Mucosa of descending colon (tissue), 3 donors: ENCODE measurements at regions not wholly inside any gene's neighbourhood (a gene's known extent, or its start where the extent isn't known, plus 50 kb on each side); places are given as distances from the start of the nearest gene placed in this dataset.

Experiments used
- ATAC-seq: fragments of 200-7000 bp; cut with Tn5 transposase; one replicate; pipeline ENCODE4 v1.9.1; 2020; ENCODE audit warnings: mild to moderate bottlenecking, moderate library complexity
- DNase-seq, 3 donors: peaks; one replicate each; pipeline ENCODE4 v3.0.0-alpha.2; 2020
- H3K36me3 ChIP-seq: fragments of 200-600 bp; one replicate; pipeline ENCODE4 v1.8.0; 2021; ENCODE audit warnings: low read depth, mild to moderate bottlenecking
- H3K4me1 ChIP-seq: fragments of 200-600 bp; one replicate; pipeline ENCODE4 v1.8.0; 2021; ENCODE audit warnings: low read depth, mild to moderate bottlenecking
- H3K4me3 ChIP-seq: fragments of 200-600 bp; one replicate; pipeline ENCODE4 v1.8.0; 2021; ENCODE audit warnings: mild to moderate bottlenecking
- H3K9me3 ChIP-seq: fragments of 200-600 bp; one replicate; pipeline ENCODE4 v1.8.0; 2021; ENCODE audit warnings: mild to moderate bottlenecking
- intact Hi-C, 2 donors: fragments of 100-400 bp; cut with DNase I in 1 of 2; cut with micrococcal nuclease in 1 of 2; formaldehyde crosslinking; loops; one replicate each; pipeline versions ENCODE4 v1.11.0 to v1.11.1; 2022; cut with DNase I, micrococcal nuclease
- TF ChIP-seq, protein P1 (sequence below): fragments of 200-600 bp; IDR thresholded peaks from one replicate; pipeline ENCODE4 v1.8.0; 2022; ENCODE audit warnings: antibody characterized with exemption, mild to moderate bottlenecking
- donor health status: DM: no; HTN: no; CAD: no; lungs with moderate emphysema.
- donor health status: DM: no; HTN: no; CAD: no.
- donor health status: DM: no; HTN: yes; CAD: no.

DNA sequence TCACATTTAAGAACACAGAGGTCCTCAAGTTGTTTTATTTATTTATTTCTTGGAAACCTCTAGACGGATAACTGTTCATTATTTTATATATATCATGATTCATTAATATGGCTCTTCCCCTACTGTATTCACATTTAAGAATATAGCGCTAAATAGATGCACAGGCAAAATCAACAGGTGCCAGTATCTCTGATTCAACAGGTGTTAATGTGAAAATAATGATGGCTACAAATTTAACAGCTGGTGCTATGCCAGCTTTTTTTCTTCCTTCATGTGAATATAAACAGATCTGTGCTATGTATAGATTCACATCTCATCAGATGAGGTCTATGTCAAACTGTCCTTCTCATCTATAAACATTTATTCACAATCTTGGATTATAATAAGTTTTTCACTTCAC lies 218.5 kb upstream of the NR2F2 start:
- TF ChIP-seq, protein P1, sequence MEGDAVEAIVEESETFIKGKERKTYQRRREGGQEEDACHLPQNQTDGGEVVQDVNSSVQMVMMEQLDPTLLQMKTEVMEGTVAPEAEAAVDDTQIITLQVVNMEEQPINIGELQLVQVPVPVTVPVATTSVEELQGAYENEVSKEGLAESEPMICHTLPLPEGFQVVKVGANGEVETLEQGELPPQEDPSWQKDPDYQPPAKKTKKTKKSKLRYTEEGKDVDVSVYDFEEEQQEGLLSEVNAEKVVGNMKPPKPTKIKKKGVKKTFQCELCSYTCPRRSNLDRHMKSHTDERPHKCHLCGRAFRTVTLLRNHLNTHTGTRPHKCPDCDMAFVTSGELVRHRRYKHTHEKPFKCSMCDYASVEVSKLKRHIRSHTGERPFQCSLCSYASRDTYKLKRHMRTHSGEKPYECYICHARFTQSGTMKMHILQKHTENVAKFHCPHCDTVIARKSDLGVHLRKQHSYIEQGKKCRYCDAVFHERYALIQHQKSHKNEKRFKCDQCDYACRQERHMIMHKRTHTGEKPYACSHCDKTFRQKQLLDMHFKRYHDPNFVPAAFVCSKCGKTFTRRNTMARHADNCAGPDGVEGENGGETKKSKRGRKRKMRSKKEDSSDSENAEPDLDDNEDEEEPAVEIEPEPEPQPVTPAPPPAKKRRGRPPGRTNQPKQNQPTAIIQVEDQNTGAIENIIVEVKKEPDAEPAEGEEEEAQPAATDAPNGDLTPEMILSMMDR: no peak
- intact Hi-C loops: no loop called here
- H3K36me3 ChIP-seq: no peaks in the 10 kb centered on the region
- no peaks in the 10 kb centered on the region for H3K9me3 ChIP-seq
- DNase-seq: no peak
- H3K4me1 ChIP-seq: no peaks in the 10 kb centered on the region
- no peak overlapping the region for H3K4me3 ChIP-seq
- ATAC-seq: no peak

DNA sequence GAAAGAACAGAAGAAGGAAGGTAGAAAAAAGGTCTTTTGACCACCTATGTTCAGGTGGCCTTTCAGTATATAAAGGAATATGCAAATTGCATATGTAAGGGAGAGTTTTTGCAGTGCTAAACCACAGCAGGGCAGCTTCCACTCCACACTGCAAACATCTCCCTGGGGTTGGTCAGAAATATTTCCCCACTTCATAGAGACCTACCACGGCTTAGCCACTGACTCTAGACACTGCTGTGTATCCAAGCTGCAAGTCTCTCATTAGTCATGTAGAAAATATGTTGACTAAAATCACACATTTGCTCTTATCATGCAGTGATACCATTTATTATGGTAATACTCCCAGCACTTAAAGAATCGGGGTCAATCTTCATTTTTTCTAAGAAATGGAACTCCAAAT lies 214.9 kb upstream of the NR2F2 start:
- ATAC-seq (no peak), DNase-seq (no peak)
- no peaks in the 10 kb centered on the region for H3K36me3 ChIP-seq
- no peak overlapping the region for H3K4me3 ChIP-seq
- no peaks in the 10 kb centered on the region for H3K9me3 ChIP-seq
- TF ChIP-seq, protein P1: no peak
- intact Hi-C loops: no loop called here
- no peaks in the 10 kb centered on the region for H3K4me1 ChIP-seq

DNA sequence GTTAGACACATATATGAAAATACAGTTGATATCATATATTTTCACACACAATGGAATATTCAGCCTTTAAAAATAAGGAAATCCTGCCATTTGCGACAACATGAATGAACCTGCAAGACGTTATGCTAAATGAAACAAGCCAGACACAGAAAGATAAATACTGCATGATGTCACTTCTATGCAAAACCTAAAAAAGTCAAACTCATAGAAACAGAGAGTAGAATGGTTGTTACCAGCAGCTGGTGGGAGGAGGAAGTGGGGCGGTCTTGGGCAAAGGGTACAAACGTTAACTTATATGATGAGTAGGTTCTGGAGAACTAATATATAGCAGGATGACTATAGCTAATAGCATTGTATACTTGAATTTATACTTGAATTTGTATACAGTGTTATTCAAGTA lies 213.2 kb upstream of the NR2F2 start:
- TF ChIP-seq, protein P1: no peak
- Histone ChIP-seq H3K4me3 (no peak overlapping the region), H3K36me3 (no peaks in the 10 kb centered on the region), H3K4me1 (no peaks in the 10 kb centered on the region), H3K9me3 (no peaks in the 10 kb centered on the region)
- intact Hi-C loops: no loop called here
- ATAC-seq: no peak
- no peak for DNase-seq

DNA sequence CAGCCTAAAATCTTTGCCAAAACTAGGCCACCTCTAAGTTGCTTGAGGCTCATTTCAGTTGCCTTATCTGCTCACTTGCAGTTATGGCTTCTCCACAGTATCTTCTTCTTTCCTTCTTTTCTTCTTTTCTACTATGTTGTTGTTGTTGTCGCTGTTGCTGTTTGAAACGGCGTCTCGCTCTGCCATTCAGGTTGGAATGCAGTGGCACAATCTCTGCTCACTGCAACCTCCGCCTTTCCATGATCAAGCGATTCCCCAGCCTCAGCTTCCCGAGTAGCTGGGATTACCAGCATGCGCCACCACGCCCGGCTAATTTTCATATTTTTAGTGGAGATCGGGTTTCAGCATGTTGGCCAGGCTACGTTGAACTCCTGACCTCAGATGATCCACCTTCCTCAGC lies 210.8 kb upstream of the NR2F2 start:
- ATAC-seq (no peak), DNase-seq (no peak)
- TF ChIP-seq, protein P1: no peak
- no peak overlapping the region for H3K4me3 ChIP-seq
- intact Hi-C loops: no loop called here
- H3K9me3 ChIP-seq: no peaks in the 10 kb centered on the region
- no peaks in the 10 kb centered on the region for H3K36me3 ChIP-seq
- no peaks in the 10 kb centered on the region for H3K4me1 ChIP-seq

DNA sequence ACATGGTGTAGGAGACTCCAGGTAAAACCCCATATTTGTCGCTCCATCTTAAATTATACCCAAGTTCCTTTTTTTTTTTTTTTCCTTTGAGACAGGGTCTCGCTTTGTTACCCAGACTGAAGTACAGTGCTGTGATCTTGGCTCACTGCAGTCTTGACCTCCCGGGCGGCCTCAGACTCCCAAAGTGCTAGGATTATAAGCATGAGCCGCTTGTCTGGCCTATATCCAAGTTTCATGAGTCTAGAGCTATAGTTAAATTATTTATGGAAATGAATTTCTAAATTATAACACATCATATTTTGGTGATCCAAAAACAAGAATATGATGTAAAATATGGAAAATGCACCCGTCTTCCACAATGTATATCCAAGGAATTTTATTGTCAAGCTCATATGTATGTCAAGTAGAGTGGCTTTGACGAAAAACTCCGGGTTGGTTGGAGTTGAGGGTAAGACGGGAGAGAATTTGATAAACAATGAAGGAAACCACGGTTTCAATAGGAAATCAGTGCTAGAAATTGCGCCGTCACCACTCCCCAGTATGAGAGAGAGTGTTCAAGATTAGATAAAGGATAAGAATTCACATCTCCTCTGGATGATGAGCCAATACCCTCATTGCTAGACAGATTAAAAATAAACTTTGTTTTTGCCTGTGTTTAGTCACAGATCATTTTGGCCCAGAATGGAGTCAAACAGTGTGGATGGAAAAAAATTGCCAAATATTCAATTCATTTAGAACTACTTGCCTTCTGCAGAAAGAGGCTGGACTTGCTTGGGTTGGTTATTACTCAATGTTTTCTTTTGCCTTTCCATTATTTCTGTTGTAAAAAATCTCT lies 209.2 kb upstream of the NR2F2 start:
- H3K36me3 ChIP-seq: no peaks in the 10 kb centered on the region
- intact Hi-C loops: no loop called here
- no peaks in the 10 kb centered on the region for H3K9me3 ChIP-seq
- ATAC-seq (no peak), DNase-seq (no peak)
- no peaks in the 10 kb centered on the region for H3K4me1 ChIP-seq
- TF ChIP-seq, protein P1: no peak
- H3K4me3 ChIP-seq: no peak overlapping the region
